ENCODE measurements at regions not wholly inside any gene's neighbourhood (a gene's known extent, or its start where the extent isn't known, plus 50 kb on each side); places are given as distances from the start of the nearest gene placed in this dataset.

GRCh38 chr16:49085686-49086085 is 196.0 kb downstream of the CBLN1 start:
- H3K27me3 ChIP-seq, result no peaks in the 10 kb centered on the region
- no peaks in the 10 kb centered on the region for H3K9me3 ChIP-seq (ENCODE audit: low read depth)
- H4K20me1 ChIP-seq (ENCODE audit: insufficient read depth, poor library complexity, severe bottlenecking), result no peaks in the 10 kb centered on the region
- H3K4me2 ChIP-seq, result no peak overlapping the region
- H3K4me3 ChIP-seq, result no peak overlapping the region
- H3K36me3 ChIP-seq (replicated peaks; ENCODE audit: insufficient read depth, low read depth), result no peaks in the 10 kb centered on the region
- no peak overlapping the region for H2AFZ ChIP-seq
- no peaks in the 10 kb centered on the region for H3K4me1 ChIP-seq (ENCODE audit: insufficient read depth)
- TF ChIP-seq CTCF (IDR thresholded peaks at IDR 0.05; ENCODE audit: poor library complexity) (no peak), EZH2 (IDR thresholded peaks at IDR 0.05; ENCODE audit: borderline replicate concordance) (no peak), EZH2phosphoT487 (IDR thresholded peaks at IDR 0.05; ENCODE audit: low read depth, severe bottlenecking, unreplicated experiment) (no peak)
- H3K9me2 ChIP-seq (replicated peaks; ENCODE audit: insufficient read depth), result no peaks in the 10 kb centered on the region
- 82% methylated on average over 2 of the region's 2 CpGs for WGBS (ENCODE audit: low lambda C conversion rate, missing lambda C conversion rate)
- no peaks in the 10 kb centered on the region for H3K79me2 ChIP-seq
- no peak for DNase-seq (ENCODE audit: low spot score)
- H3K27ac ChIP-seq, result no peak overlapping the region

GRCh38 chr16:49084628-49085390 is 196.8 kb downstream of the CBLN1 start:
- Histone ChIP-seq H3K27ac (no peak overlapping the region), H3K9me2 (replicated peaks; ENCODE audit: insufficient read depth) (no peaks in the 10 kb centered on the region), H3K27me3 (no peaks in the 10 kb centered on the region), H3K79me2 (no peaks in the 10 kb centered on the region), H3K36me3 (replicated peaks; ENCODE audit: insufficient read depth, low read depth) (no peaks in the 10 kb centered on the region), H3K4me3 (no peak overlapping the region), H3K4me2 (no peak overlapping the region), H3K4me1 (ENCODE audit: insufficient read depth) (no peaks in the 10 kb centered on the region), H4K20me1 (ENCODE audit: insufficient read depth, poor library complexity, severe bottlenecking) (no peaks in the 10 kb centered on the region), H3K9me3 (ENCODE audit: low read depth) (no peaks in the 10 kb centered on the region), H2AFZ (no peak overlapping the region)
- no peak for TF ChIP-seq EZH2 (IDR thresholded peaks at IDR 0.05; ENCODE audit: borderline replicate concordance)
- TF ChIP-seq CTCF (IDR thresholded peaks at IDR 0.05; ENCODE audit: poor library complexity), result no peak
- TF ChIP-seq EZH2phosphoT487 (IDR thresholded peaks at IDR 0.05; ENCODE audit: low read depth, severe bottlenecking, unreplicated experiment), result no peak
- no peak for DNase-seq (ENCODE audit: low spot score)

- no peak overlapping the region for H2AFZ ChIP-seq
Measured at GRCh38 chr16:49081554-49081953, 200.1 kb downstream of the CBLN1 start.

More at GRCh38 chr16:49081554-49081953, 200.1 kb downstream of the CBLN1 start:
- TF ChIP-seq EZH2phosphoT487 (IDR thresholded peaks at IDR 0.05; ENCODE audit: low read depth, severe bottlenecking, unreplicated experiment), result no peak
- no peak for TF ChIP-seq CTCF (IDR thresholded peaks at IDR 0.05; ENCODE audit: poor library complexity)
- no peak for TF ChIP-seq EZH2 (IDR thresholded peaks at IDR 0.05; ENCODE audit: borderline replicate concordance)
- Histone ChIP-seq H3K4me2 (no peak overlapping the region), H3K79me2 (no peaks in the 10 kb centered on the region), H3K9me3 (ENCODE audit: low read depth) (no peaks in the 10 kb centered on the region), H3K9me2 (replicated peaks; ENCODE audit: insufficient read depth) (no peaks in the 10 kb centered on the region), H3K4me3 (no peak overlapping the region), H4K20me1 (ENCODE audit: insufficient read depth, poor library complexity, severe bottlenecking) (no peaks in the 10 kb centered on the region), H3K27me3 (no peaks in the 10 kb centered on the region), H3K27ac (no peak overlapping the region), H3K4me1 (ENCODE audit: insufficient read depth) (no peaks in the 10 kb centered on the region), H3K36me3 (replicated peaks; ENCODE audit: insufficient read depth, low read depth) (no peaks in the 10 kb centered on the region)
- no peak for DNase-seq (ENCODE audit: low spot score)
- 54% methylated on average over 3 of the region's 3 CpGs for WGBS (ENCODE audit: low lambda C conversion rate, missing lambda C conversion rate)

Measured in hepatocyte (in vitro differentiated cells).